Renal cortical epithelial cell (primary cell): ENCODE measurements at regions not wholly inside any gene's neighbourhood (a gene's known extent, or its start where the extent isn't known, plus 50 kb on each side); places are given as distances from the start of the nearest gene placed in this dataset.

ENCODE experiments used
- DNase-seq: peaks from one replicate; pipeline ENCODE4 v3.0.0-alpha.2; 2011; ENCODE audit warnings: low read depth

DNA sequence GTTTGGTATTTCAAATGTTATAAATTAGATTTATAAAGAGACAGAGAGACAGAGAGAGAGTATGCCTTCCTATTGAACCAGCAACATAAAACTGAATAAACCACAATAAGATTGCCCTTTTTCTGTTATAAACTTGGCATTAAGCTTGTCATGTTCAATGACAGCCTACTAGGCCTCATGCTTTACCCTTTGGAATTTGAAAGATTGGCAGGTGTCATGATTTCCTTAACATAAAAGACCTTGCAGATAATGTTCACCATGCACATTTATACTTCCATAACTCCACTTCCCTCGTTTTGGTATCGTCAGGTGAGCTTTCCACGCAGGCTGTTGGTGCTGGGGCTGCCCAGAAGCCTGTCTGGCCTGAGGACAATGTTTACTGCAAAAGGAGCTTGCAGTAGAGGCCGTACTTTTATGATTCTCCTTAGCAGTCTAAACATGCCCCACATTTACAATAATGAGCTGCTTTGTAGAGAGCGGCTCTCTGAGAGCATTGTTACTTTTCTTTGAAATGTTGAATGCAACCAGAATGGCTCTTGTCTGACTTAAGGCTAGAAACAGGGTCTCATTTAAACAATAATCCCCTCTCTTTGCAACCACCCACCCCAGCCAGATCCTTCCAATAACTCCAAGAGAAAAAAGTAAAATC is 379.1 kb upstream of the ATP5MC3 start:
- DNase-seq: no peak

DNA sequence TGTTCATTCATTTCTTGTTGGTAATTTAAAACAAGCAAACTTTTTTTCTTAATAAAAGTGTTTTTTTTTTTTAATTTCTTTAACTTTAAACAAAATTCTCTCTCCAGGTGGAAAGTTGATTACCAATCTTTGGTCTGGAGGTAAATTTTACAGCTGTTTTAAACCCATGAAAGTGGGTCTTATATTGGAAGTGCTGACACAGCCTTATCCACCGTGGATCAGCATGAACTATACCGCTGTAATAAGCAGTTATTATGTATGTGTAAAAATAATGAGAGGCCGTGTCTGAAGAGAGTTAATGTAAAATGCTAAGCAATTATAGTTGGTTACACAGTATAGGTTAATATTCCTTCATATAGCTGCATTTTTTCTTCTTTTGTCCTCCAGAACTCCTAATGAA is 378.1 kb upstream of the ATP5MC3 start:
- no peak for DNase-seq

DNA sequence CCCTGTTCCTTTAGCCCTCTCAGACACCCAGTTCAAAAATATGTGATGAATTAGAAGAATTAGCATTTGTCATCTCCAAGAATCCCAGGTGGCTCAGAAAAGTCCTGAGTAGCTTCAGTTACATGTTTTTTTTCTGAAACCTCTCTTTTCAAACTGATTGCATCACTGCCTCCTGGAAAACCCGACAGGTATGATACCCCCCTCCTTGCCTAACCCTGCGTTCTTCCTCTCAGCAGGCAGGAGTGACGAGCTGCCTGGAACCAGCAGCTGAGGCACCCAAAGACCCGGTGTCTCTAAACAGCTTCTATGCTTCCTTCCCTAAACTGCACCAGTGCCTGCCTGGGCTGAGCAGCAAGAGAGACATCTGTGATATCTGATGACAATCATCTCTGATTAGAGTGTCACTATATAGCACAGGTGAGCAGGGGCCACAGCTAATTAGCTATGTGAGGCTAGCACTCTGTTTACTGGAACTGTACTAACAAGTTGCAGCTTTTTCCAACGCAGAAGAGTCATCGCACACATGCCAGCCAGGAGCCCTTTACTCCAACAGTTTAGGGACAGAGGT is 376.4 kb upstream of the ATP5MC3 start:
- no peak for DNase-seq

DNA sequence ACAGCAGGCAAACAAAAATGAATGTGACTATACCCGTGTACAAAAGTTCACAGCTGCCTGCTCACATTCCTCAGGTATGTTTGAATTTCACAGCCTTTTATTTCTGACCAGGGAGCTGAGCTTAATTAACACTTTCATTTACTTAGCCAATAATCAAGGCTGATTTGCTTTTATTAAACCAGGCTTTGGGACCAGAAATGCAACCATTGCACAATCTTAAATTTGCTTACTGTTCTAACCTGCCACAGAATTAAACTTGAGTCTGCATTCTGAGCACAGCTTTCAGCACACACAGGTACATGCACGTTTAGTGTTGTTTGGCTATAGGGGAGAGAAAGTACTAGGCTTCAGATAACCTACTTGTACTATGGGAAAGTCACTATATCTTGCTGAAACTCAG is 372.4 kb upstream of the ATP5MC3 start:
- no peak for DNase-seq

DNA sequence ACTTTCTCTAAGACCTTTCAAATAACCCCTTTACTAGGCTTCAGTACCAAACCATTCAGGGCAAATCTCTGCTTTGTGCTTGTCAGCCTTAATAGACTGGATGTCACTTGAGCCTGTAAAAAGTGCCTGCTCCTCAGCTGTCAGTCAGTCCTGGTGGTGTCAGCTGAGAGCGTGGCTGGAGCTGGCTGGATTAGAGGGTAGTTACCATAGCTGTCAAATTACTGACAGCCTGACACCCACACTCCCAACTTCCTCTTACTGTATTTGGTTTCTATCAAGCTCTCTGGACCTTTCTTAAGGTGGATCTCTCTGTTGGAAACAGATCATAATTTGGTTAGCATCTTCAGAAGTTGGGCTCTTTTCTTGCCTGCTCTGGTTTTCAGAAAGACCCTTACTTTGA is 371.4 kb upstream of the ATP5MC3 start:
- DNase-seq: no peak

DNA sequence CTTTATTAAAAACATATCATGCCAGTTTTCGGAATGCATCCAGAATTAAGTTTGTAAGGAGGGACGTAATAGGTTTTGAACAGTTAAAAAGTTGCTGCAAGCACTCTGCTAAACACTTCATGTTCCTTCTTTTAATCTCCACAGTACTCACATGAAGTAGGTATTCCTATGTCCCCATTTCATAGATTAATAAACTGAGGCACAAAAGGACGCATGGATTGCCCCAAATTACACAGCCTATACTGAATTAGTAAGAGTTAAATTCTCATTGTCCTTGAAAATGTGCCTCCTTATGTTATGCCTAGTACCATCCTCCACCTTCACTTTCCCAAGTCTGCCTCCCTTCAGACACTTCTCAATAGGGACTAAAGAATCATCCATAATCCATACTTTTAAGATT is 358.9 kb upstream of the ATP5MC3 start:
- DNase-seq: no peak

DNA sequence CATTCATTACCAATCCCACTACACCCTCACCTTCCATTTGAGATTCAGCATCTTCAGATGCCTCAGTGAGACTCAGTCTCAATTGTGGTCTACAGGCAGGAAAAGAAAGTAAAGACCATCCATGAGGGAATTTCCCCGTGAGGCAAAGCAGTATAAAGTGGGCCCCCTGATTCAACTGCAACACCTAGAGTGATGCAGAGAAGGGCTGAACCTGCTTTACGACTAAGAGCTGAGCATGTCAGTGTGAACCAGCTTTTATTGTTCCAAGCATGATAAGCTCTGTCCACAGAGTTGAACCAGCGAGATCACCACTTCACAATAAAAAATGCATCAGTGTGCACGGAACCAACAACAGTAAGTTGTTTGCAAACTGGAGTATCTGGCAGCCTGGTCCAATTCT is 357.6 kb upstream of the ATP5MC3 start:
- no peak for DNase-seq

DNA sequence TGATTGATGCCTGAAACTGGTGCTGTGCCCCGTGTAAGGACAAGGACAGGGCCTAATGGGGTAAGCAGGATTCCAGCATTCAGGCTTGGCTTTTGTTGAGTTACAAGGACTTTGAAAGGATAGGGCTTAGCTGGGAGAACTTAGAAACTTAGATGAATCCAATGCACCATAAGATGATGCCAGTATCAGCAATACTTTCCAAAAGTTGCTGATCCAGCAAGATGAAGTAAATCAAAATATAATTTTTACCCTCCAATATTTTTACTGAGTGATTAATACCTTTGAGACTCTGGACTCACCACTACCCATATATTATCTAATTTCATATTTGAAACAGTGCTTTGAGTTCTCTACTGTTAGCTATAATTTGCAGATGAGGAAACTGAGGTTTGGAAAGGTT is 354.5 kb upstream of the ATP5MC3 start:
- no peak for DNase-seq

DNA sequence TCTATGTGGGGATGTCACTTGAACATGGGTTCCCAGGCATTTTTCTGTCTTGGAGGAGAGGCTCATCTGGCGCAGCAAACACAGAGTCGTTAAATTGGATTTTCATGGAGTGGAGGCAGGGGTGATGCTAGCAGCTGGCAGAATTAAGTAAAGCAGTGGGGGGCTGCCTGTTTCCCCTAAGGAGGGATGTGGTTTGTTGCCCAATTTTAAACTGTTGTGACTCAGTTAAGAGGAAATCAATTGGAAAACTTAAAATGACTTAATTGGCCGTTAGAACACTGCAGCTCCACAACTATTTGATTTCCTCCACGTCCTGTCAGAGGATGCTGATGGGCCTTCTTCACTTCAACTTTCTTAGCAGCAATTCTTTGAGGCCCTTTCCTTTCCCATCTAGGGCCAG is 354.1 kb upstream of the ATP5MC3 start:
- no peak for DNase-seq

DNA sequence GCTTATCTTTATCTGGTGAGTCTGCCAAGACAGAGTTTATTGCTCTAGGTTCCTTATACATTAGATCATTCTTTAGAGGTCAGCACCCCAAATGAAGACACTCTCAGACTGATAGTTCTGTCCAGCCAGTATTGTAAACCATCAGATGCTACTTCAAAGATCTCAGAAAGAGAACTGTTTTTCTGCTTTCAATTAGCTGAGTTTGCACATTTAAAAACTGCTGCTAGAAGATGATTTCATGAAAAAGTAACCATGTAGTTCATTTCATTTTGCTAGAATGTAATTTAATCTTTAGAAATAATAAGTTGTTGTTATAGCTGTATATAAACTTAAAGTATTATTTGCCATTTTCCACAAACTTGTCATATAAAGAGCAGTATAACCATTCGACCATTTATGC is 344.5 kb upstream of the ATP5MC3 start:
- DNase-seq: no peak

DNA sequence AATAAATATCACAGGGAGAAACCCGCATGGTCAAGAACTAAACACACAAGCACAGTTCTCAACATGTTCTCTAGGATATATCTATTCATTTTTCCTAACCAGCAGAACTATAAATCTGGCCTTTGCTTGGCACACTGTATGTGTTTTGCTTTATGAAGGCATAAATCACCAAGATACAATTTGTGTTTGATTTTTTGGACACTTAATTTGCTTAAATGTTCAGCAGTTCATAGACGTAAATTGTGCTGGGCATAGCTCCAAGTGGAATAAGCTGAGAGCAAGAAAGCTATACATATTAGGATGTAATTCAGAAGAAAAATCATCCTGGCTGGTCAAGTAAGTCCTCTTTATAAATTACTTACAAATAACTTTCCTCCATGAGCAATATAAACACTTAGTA is 341.5 kb upstream of the ATP5MC3 start:
- no peak for DNase-seq

DNA sequence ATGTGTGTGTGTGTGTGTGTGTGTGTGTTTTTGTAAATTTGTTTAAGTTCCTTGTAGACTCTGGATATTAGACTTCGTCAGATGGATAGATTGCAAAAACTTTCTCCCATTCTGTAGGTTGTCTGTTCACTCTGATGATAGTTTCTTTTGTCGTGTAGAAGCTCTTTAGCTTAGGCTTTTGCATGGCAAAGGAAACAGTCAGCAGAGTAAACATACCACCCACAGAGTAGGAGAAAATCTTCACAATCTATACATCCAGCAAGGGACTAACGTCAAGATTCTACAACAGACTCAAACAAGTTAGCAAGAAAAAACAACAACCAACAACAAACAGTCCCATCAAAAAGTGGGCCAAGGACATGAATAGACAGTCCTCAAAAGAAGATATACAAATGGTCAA is 336.7 kb upstream of the ATP5MC3 start:
- no peak for DNase-seq

DNA sequence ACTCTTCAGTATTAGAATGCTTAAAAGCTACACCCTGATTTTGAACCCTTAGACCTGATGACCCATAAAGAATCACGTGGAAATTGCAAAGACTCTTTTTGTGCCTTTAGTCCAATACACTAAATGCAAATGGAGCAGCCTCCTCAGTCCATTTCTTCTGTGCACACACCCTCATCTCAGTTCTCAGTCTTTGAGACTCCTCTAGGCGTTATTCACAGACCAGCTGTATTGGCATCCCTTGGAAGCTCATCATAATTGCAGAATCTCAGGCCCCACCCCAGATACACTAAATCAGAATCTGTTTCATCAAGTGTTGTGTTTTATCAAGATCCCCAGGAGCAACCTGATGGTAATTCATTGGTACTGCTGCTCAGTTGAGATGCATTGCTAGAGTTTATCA is 335.0 kb upstream of the ATP5MC3 start:
- DNase-seq: no peak

DNA sequence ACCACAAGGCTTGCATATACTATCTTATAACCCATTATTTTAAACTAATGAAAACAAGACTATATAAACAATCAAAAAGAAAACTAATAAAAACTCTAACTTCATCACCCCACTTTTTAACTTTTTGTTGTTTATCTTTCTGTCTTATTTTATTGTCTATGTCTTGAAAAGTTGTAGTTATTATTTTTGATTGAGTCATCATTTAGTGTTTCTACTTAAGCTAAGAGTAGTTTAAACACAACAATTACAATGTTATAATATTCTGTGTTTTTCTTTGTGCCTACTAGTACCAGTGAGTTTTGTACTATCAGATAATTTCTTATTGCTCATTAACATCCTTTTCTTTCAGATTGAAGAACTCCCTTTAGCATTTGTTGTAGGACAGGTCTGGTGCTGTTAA is 318.7 kb upstream of the ATP5MC3 start:
- no peak for DNase-seq

DNA sequence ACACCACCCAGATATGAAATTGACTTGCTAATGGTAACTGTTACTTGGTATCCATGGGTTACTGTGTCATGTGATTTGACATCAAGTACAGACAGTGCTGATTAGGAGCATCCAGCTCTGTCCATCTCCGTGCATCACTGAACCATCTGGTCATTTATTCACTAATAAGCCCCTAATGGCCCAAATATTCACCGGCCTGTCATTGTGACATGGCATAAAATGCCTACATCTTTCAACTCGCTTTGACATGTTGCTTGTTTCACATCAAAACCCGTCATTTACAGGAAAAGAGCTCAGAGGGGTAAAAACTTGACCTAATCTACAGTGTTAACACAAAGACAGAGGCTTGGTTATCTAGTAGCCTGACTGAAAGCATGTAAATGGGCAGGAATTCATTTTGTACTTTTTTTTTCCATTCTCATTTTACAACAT is 308.9 kb upstream of the ATP5MC3 start:
- DNase-seq: no peak

DNA sequence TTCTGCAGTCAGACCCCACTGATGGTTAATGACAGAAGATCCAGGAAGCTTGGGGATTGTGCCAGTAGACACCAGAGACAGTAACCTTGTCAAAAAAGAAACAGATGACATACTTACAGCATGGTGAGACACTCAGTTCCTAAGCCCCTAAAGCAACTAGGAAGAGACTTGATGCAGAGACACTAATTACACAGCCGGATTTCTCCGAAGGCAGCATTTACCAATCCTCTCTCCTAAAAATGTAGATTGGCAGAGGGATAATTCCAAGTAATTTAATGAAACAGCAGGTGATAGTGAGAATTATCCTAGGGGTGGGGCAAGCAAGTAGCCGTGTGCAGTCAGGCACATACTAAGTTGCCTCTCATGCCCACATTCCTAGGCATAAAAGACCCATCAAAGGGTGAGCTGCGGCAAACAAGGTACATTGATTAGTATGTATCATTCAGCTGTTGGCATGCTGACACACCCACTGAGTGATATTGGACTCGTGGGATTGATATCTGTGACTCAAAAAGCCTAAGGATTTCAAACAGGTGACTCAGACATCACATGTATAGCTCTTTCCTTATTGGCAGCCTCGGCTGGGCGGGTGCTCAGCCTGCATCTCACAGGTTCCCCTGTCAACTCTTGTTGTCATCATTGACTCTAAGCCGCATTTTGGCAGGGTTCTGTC is 296.7 kb upstream of the ATP5MC3 start:
- no peak for DNase-seq

DNA sequence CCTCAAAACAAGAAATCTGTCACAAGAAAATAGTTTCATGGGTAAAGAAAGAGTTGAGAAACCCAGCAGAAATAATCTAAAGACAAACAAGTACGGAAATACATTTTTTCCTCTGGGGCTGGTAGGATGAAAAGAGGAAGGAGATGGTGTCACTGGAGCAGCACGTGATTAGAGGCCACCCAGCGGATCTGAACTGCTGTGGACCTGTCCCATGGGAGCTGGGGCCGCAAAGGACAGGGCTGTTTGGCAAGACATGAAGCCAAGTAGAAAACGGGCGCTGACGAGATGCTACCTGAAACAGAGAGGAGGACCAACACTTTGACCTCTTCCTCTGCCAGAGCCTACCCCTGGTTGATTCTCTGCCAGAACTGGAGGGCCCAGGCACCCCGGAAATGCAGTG is 295.4 kb upstream of the ATP5MC3 start:
- DNase-seq: no peak

DNA sequence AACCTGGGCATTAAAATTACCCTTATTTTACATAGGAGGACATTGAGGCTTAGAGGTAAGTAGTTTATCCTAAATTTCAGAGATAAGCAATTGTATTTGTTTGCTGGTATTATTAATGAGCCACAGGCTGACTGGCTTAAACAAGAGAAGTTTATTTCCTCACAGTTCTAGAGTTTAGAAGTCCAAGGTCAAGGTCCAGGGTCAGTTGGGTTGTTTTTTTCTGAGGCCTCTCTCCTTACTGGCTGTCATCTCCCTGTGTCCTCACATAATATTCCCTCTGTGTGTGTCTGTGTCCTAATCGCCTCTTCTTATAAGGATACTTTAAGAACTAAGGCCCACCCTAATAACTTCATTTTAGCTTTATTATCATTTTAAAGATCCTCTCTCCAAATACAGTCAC is 294.9 kb upstream of the ATP5MC3 start:
- DNase-seq: no peak

DNA sequence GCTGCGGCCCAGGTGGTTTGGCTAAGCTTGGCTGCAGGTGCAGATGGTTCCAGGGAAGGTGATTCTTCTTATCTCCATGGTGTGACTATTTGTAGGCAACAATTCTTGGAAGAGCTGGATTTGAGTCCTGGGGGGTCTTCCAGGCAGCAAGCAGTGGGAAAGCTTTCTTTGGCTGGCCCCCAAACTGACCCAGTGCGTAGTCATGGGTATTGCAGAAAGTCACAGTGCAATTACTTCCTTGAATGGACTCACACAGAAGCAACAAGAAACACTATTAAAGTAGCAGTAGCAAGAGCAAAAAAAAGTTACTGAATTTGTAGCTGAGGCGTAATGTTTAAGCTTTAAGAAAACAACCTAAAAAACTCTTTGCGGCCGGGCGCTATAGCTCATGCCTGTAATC is 293.6 kb upstream of the ATP5MC3 start:
- no peak for DNase-seq

DNA sequence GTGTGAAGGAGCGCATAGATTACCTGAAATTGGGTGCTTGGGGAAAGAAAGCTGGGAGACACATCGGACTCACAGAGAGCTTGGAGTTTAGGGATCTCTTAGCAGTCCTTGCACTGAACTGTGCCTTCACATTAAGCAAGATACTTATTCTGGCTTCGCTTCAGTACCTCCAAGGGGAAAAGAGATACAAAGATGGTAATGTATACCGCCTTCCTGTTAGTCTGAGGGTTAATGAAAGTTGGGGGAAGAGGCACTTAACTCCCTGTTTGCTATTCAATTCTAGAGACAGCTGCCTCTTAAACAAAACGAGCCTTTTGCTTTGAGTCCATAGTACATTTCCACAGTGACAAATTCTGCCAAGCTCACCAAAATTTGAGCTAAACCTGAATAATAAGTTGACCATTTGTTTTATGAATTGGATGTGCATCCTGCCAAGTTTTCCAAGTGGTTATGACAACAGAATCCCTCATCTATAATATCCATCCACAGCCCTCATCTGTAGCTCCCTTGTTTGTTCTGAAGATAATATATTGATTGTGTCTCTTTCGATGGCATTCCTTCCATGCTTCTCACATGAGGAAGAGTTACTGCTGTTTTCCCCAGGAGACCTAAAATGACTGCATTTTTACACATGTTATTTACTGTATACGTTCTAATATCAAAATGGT is 287.1 kb upstream of the ATP5MC3 start:
- no peak for DNase-seq

DNA sequence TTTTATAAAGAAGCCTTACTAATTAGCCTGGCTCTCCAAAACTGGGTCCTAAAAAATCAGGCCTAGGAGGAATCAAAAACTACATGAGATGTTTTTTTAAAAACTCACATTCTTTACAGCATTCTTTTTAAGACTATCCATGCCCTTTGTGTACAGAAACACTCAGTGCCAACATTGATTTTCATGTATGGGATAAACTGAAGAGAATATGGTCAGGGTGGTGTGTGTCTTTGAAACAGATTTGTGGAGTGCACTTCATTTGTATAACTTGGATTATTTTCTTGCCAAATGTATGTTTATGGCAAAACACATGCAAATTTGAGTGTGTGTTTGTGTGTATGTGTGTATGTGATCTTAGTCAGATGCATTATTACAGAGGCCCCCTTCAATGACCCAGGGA is 283.6 kb upstream of the ATP5MC3 start:
- no peak for DNase-seq

DNA sequence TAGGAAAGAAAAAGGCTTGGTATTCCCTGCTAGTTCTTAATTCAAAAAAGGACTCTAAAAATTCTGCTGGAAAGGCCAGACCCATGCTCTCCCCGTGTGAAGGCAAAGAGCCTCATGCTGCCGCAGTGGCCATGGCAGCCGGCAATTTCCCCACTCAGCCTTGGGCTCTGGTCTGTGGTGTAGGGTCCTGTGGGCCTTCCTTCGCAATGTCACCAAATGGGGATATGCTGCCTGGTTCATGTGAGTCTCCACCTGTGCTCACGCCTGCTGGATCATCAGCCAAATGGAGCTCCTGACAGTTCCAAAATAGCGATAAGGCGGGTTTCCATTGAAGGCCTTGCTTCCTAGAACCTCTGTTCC is 282.8 kb upstream of the ATP5MC3 start:
- no peak for DNase-seq

DNA sequence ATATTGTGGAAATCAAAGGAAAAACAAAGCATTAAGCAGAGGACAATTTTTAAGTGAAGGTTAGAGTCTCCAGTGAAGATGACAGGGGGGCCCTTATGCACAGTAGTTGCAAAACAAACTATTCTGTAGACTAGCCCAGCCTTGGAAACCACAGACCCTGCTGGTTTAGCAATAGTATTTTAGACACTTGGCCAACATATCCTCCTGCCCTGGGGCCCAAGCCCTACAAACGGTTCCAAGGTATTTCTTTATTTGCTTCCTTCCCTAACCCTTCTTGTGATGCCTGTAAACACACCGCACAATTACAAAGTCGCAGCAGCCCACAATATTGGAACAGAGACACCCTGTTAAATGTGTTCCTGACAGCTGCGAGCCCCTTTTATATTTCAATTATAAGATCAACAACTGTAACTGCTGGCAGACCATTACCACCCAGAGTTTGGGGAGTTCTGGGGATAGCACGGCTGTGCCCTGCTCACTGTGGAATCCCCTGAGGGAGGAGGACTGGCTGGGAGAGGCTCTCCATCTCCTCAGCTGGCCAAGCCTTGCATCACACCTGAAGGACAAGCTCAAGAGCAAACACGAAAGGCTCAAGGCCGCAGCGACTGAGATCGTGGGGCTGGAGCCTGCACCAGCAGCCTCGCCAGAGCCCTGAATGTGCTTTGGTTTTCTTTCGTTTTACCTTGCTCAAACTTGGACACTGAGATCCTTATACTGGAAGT is 282.2 kb upstream of the ATP5MC3 start:
- DNase-seq: no peak
